HUDEP-2 (cell line): ENCODE measurements at regions not wholly inside any gene's neighbourhood (a gene's known extent, or its start where the extent isn't known, plus 50 kb on each side); places are given as distances from the start of the nearest gene placed in this dataset.
A peak's percentile ranks its signal among the peaks of the same experiment; 100 is the strongest.

Source experiments
- DNase-seq, 76 experiments: peaks; one replicate each; lab custom pipeline; 2025; ENCODE audit not compliant: unreplicated experiment in 76 of 76; lab: John Stamatoyannopoulos, UW

DNA sequence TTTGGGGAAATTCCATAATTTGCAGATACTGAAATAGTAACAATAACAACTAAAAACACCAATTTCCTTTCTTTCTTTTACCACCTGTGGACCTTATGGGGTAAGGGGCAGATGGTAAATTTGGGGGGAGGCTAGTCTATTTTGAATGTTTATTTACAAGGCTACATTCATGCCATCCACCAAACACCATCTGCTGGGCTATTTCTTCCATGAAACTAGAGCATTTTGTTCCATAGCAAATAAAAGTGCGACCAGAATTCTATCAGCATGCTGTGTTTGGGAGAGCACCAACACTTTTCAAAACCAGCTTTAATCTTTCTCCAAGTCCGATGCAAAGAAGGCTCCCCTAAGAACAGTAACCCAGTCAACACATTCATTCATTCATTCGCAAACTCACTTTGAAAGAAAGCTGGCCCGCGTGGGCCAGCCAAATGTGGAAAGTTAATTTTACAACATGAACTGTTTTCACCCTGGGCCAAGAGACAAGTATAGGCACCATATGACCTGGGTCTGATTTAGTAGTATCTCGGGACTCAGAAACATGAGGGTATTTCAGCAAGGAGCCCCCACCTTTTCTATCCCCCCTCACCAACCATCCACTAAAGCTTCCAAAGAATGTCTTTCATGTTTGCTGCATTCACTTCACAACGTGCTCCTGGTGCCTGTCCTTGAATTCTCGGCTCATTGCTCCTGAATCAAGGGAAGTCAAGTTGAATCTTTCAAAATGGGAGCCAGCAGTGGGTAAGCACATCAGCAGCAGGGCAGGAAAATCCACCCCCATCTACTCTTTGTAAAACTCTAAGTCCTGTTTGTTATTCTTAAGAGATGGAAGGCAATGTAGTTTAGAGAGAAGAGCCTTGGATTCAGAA lies 210.6 kb downstream of the C1D start:
- no peak for DNase-seq

GRCh38 chr2:67854103-67854743 lies 208.6 kb downstream of the C1D start:
- DNase-seq: no peak

GRCh38 chr2:67854798-67855197 lies 208.0 kb downstream of the C1D start:
- DNase-seq: peak in 2 of 76 experiments; percentile 0 to 8

- no peak for DNase-seq
Measured at GRCh38 chr2:67856866-67857265, 205.9 kb downstream of the C1D start.

GRCh38 chr2:67857836-67858235 lies 205.0 kb downstream of the C1D start:
- DNase-seq: no peak

- DNase-seq: no peak
Measured at GRCh38 chr2:67858886-67859285, 203.9 kb downstream of the C1D start.

GRCh38 chr2:67865917-67866316 lies 196.9 kb downstream of the C1D start:
- no peak for DNase-seq

DNA sequence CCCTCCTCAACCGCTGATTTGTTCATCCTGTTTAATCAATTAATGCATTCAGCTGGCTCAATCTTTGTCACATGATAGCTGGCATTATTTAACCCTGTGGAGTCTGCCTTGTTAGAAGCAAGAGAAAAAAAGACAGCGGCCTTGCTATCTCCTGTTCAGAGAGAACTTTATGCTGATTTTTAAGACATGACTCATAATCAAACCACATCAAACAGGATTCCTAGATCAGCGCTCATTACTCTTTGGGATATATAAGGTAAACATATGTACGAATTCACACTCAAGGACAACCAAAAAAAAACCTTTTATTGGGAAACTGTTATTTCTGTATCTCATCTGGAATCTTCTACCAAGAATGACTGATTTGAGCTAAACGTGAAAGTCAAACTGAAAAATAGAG lies 195.1 kb downstream of the C1D start:
- no peak for DNase-seq

DNA sequence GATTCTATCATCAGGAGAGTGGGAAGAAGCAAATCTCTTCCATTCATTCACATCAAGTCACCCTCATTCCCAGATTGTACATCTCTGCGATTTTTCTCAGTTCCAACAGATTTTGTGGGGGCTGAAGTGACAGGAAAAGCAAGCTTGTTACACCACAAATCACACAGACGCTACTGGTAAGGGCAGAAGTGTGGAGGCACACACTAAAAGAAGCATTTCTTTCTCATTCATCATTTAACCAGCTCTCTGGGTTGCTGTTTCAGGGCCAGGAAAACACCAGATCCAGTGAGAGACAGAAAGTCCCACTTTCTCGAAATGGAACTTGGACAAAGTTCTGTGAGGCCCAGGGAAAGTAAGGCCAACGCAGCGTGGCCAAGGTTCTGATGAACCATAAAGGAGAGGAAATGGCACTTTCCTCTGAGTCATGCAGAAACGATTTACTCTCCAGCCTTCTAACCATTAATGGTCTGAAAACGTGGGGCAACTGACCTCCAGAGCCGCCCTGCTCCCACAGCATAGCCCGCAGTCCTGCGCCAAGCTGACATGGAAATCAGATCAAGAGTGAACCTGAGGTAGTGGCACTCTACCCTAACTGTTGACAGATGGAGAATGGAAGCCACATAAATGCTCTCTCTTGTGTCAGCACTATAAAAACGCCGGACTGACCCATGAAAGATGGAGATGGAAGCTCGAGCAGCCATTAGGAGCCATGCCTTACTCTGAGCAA lies 191.0 kb downstream of the C1D start:
- no peak for DNase-seq

DNA sequence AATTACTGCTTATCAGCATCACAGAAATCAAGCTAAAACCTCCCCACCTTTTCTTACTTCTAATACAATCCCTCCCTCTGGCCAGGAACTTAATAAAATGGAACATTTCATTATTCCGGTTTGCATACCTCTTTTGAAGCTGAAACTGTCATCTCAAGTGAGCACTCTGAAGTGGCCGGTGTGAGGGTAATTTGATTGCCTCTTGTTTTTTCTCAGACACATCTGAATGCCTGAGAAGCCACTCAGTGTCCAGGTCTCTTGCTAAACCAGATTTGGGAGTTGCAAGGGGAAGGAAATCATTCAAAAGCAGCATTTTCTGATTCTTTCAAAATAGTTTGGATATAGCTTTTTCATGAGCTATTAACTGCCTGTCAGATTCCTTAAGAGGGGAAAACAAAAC lies 190.3 kb downstream of the C1D start:
- no peak for DNase-seq

GRCh38 chr2:67873916-67874315 lies 188.9 kb downstream of the C1D start:
- no peak for DNase-seq

DNA sequence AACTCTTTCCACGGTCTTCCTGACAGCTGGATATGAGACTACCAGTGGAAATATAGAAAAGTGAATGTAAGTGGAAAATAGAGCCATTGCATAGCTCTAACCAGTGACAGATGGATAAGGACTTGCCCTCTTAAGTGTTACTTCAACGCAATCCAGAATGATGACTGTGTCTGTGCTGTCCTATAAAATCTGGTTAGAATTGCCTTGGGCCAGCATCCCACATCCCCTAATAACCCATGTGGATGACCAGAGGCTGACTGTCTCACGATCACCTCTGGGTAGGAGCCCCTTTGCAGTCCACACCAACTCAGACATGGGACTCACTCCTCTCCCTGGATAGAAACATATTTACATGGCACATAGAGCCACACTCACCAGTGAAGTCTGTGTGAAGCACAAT lies 186.6 kb downstream of the C1D start:
- DNase-seq: no peak

DNA sequence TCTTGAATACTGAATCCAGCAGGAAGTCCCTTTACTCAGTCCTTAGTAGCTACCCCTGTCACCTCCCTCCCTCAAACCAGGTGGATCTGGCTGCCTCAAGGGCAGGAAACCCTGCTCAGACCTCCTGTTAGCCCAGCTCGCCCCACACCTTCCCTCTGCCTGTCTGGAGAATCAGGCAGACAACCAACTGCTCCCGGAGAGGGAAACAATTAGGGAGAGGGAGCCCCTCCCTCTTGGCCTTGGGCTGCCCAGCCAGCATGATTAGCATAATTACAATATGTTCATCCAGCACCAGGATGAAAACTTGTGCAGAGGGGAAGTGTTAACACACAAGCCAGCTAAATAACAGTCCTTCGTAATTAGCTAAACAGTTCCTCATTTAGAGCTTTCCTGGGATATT lies 185.5 kb downstream of the C1D start:
- no peak for DNase-seq

- DNase-seq: no peak
Measured at GRCh38 chr2:67878743-67879142, 184.1 kb downstream of the C1D start.

- DNase-seq: no peak
Measured at GRCh38 chr2:67879586-67880290, 183.1 kb downstream of the C1D start.

GRCh38 chr2:67880291-67880761 lies 182.5 kb downstream of the C1D start:
- DNase-seq: no peak

DNA sequence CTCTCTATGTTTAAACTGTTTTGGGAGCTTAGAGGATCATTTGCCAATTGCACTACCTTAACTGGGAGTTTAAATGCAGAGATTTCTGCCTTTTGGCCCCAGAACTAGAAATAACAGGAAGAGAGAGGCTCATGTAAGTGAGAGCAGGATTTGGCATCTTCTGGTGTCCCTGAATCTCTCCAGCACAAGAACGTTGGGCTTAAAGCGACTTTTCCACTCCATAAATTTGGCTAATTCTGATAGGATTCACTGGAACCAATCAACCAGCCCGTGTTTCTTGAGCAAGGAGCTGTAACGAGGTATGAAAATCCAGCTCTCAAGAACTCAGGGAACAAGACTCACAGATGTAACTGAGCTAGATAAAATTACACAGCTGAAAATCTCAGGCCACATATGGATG lies 181.0 kb downstream of the C1D start:
- DNase-seq: no peak

- no peak for DNase-seq
Measured at GRCh38 chr2:67883316-67884087, 179.3 kb downstream of the C1D start.

DNA sequence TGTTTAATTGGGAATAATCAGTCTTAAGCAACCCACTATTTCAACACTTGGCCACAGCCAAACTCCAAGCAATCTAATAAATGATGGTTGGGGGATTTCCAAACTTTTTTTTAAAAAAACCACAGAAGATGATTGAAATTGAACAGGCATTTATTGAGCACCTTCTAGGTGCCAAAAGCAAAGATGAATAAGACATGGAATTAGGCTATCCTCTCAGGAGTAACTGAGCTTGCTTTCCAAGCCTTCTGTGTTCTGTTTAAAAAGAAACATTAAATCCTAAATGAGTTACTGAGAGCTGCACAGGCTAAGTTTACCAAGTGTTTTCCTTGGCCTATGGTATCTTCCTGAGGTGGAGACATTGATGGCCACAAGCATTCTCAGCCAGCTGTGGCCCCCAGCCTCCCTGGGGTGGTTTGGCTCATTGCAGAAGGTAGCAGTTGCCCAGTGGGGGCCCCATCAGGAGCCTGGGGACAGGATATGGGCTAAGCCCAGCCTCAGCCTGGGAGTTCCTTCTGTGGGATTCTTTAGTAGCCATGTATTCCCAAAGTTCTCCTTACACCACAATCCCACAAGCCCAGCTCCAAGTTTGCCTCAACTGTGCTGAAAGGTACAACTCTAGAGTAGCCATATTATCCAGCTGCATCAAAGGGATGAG lies 174.3 kb downstream of the C1D start:
- no peak for DNase-seq

- DNase-seq: no peak
Measured at GRCh38 chr2:67889056-67889455, 173.7 kb downstream of the C1D start.
